ENCODE measurements at regions not wholly inside any gene's neighbourhood (a gene's known extent, or its start where the extent isn't known, plus 50 kb on each side); places are given as distances from the start of the nearest gene placed in this dataset.

DNA sequence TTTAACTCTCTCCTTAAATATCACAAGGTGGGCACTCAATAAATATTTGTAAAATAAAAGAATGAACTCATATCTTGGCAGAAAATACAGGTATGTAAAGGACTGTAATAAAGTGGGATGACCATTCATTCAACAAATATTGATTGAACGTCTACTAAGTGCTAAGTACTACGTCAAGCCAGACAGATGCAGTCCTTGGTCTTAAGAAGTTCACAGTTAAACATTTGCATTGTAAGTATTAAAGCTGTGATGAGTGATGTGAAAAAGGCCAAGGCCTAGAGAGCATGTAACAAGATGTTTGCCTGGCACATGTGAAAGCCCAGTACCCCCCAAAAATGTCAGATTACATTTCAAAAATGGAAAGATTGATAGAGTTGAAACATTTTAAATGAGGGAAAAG lies 130.1 kb upstream of the TMEM170B start:
- no peak for TF ChIP-seq PITX1 (CRISPR knock-in tag; IDR thresholded peaks at IDR 0.05)
- TF ChIP-seq ZKSCAN5 (CRISPR knock-in tag; IDR thresholded peaks at IDR 0.05), result no peak
- TF ChIP-seq ZNF652 (CRISPR knock-in tag; IDR thresholded peaks at IDR 0.05; ENCODE audit: borderline replicate concordance, low read depth), result no peak
- TF ChIP-seq AKAP8 (CRISPR knock-in tag; IDR thresholded peaks at IDR 0.05), result no peak
- no peak for TF ChIP-seq SRSF9 (IDR thresholded peaks at IDR 0.05; ENCODE audit: borderline replicate concordance, insufficient read depth, low read depth, low read length, poor library complexity, severe bottlenecking)
- no peak for TF ChIP-seq SMAD1 (CRISPR knock-in tag; IDR thresholded peaks at IDR 0.05; ENCODE audit: borderline replicate concordance, low read depth)
- no peak for TF ChIP-seq PAX8 (CRISPR knock-in tag; IDR thresholded peaks at IDR 0.05; ENCODE audit: borderline replicate concordance)
- no peak for TF ChIP-seq SOX5 (CRISPR knock-in tag; IDR thresholded peaks at IDR 0.05; ENCODE audit: borderline replicate concordance)
- no peak for TF ChIP-seq DMAP1 (CRISPR knock-in tag; IDR thresholded peaks at IDR 0.05)
- TF ChIP-seq ZNF660 (CRISPR knock-in tag; IDR thresholded peaks at IDR 0.05; ENCODE audit: borderline replicate concordance, low read depth), result no peak
- ATAC-seq (no peak), DNase-seq (ENCODE audit: low spot score) (no peak), FAIRE-seq (no peak)
- intact Hi-C loops (cut with micrococcal nuclease; ENCODE audit: unreplicated experiment), result no loop called here
- Histone ChIP-seq H3K4me2 (ENCODE audit: low read depth, low read length) (no peak overlapping the region), H3K36me3 (replicated peaks in 1 of 2; ENCODE audit: control insufficient read depth in 1 of 2, insufficient read depth in 2 of 2, low read length in 2 of 2) (no peaks in the 10 kb centered on the region), H3K79me2 (ENCODE audit: insufficient read depth, low read length) (no peaks in the 10 kb centered on the region), H3K27me3 (ENCODE audit: control insufficient read depth in 1 of 2, insufficient read depth in 2 of 2, low read length in 2 of 2) (no peaks in the 10 kb centered on the region), H3K9me3 (ENCODE audit: low read length) (no peaks in the 10 kb centered on the region), H3K9ac (ENCODE audit: insufficient read depth, low read depth, low read length) (no peak overlapping the region), H3K27ac (ENCODE audit: extremely low read length, insufficient read depth, low read length) (no peak overlapping the region), H4K20me1 (ENCODE audit: insufficient read depth, low read length) (no peaks in the 10 kb centered on the region), H2AFZ (ENCODE audit: low read length) (no peak overlapping the region), H3K4me1 (ENCODE audit: insufficient read depth, low read length) (peaks cover 7% of the 10 kb centered on the region), H3K4me3 (replicated peaks in 1 of 3; ENCODE audit: insufficient read depth in 1 of 3, low read depth in 2 of 3, low read length in 3 of 3) (no peak overlapping the region)
- CTCF ChIA-PET (ENCODE audit: low intra/inter-chr PET ratio, low total read pairs), result no interaction called here
- WGBS (ENCODE audit: low lambda C conversion rate), result 94% methylated on average over 2 of the region's 2 CpGs
- POLR2A ChIA-PET, result no interaction called here
- BruUV-seq (replicated peaks), result no TSS peak
- in situ Hi-C loops (cut with HindIII; ENCODE audit: extremely low pct_ligation_motif_present, low pct_unique_long_range_greater_than_20kb), result no loop called here

- FAIRE-seq (no peak), ATAC-seq (no peak), DNase-seq (ENCODE audit: low spot score) (no peak)
- Histone ChIP-seq H3K79me2 (ENCODE audit: insufficient read depth, low read length) (no peaks in the 10 kb centered on the region), H3K4me1 (ENCODE audit: insufficient read depth, low read length) (peaks cover 12% of the 10 kb centered on the region), H3K36me3 (replicated peaks in 1 of 2; ENCODE audit: control insufficient read depth in 1 of 2, insufficient read depth in 2 of 2, low read length in 2 of 2) (no peaks in the 10 kb centered on the region), H3K9me3 (ENCODE audit: low read length) (no peaks in the 10 kb centered on the region), H3K27ac (ENCODE audit: extremely low read length, insufficient read depth, low read length) (no peak overlapping the region), H4K20me1 (ENCODE audit: insufficient read depth, low read length) (no peaks in the 10 kb centered on the region), H2AFZ (ENCODE audit: low read length) (no peak overlapping the region), H3K4me3 (replicated peaks in 1 of 3; ENCODE audit: insufficient read depth in 1 of 3, low read depth in 2 of 3, low read length in 3 of 3) (no peak overlapping the region), H3K9ac (ENCODE audit: insufficient read depth, low read depth, low read length) (no peak overlapping the region), H3K27me3 (ENCODE audit: control insufficient read depth in 1 of 2, insufficient read depth in 2 of 2, low read length in 2 of 2) (no peaks in the 10 kb centered on the region), H3K4me2 (ENCODE audit: low read depth, low read length) (no peak overlapping the region)
- in situ Hi-C loops (cut with HindIII; ENCODE audit: extremely low pct_ligation_motif_present, low pct_unique_long_range_greater_than_20kb), result no loop called here
- ChIA-PET POLR2A (no interaction called here), CTCF (ENCODE audit: low intra/inter-chr PET ratio, low total read pairs) (no interaction called here)
- 89% methylated on average over 4 of the region's 4 CpGs for WGBS (ENCODE audit: low lambda C conversion rate)
- no TSS peak for BruUV-seq (replicated peaks)
- intact Hi-C loops (cut with micrococcal nuclease; ENCODE audit: unreplicated experiment), result no loop called here
- TF ChIP-seq, protein P1, sequence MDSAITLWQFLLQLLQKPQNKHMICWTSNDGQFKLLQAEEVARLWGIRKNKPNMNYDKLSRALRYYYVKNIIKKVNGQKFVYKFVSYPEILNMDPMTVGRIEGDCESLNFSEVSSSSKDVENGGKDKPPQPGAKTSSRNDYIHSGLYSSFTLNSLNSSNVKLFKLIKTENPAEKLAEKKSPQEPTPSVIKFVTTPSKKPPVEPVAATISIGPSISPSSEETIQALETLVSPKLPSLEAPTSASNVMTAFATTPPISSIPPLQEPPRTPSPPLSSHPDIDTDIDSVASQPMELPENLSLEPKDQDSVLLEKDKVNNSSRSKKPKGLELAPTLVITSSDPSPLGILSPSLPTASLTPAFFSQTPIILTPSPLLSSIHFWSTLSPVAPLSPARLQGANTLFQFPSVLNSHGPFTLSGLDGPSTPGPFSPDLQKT (CRISPR knock-in tag; IDR thresholded peaks at IDR 0.05; ENCODE audit: borderline replicate concordance), result no peak
- TF ChIP-seq GTF2F1 (IDR thresholded peaks at IDR 0.05; ENCODE audit: low read length), result no peak
- TF ChIP-seq PRMT3 (CRISPR knock-in tag; IDR thresholded peaks at IDR 0.05; ENCODE audit: borderline replicate concordance, low read depth), result no peak
- no peak for TF ChIP-seq ZNF790 (CRISPR knock-in tag; IDR thresholded peaks at IDR 0.05; ENCODE audit: borderline replicate concordance)
- TF ChIP-seq ISX (CRISPR knock-in tag; conservative IDR thresholded peaks at IDR 0.05), result no peak
- TF ChIP-seq ZC3H4 (CRISPR knock-in tag; IDR thresholded peaks at IDR 0.05; ENCODE audit: borderline replicate concordance), result no peak
- no peak for TF ChIP-seq NRL (CRISPR knock-in tag; IDR thresholded peaks at IDR 0.05; ENCODE audit: borderline replicate concordance)
- TF ChIP-seq HMGA1 (CRISPR knock-in tag; conservative IDR thresholded peaks at IDR 0.05), result no peak
These were observed 132.7 kb upstream of the TMEM170B start for GRCh38 chr6:11404838-11405237.

All from HepG2 (cell line).